Rectal smooth muscle tissue (tissue), 1 donor: ENCODE measurements at regions not wholly inside any gene's neighbourhood (a gene's known extent, or its start where the extent isn't known, plus 50 kb on each side); places are given as distances from the start of the nearest gene placed in this dataset.

Experiments used
- H3K27ac ChIP-seq: one replicate; pipeline ENCODE4 v1.7.0; 2013; ENCODE audit warnings: low read depth, low read length, inconsistent platforms
- H3K27me3 ChIP-seq: one replicate; pipeline ENCODE4 v1.7.0; 2013; ENCODE audit warnings: low read length; ENCODE audit not compliant: control insufficient read depth, insufficient read depth
- H3K36me3 ChIP-seq: one replicate; pipeline ENCODE4 v1.7.0; 2013; ENCODE audit warnings: low read length; ENCODE audit not compliant: control insufficient read depth, insufficient read depth
- H3K4me1 ChIP-seq: one replicate; pipeline ENCODE4 v1.7.0; 2013; ENCODE audit warnings: low read length; ENCODE audit not compliant: control insufficient read depth, insufficient read depth
- H3K4me3 ChIP-seq: one replicate; pipeline ENCODE4 v1.7.0; 2013; ENCODE audit warnings: low read length
- H3K9ac ChIP-seq: one replicate; pipeline ENCODE4 v1.7.0; 2013; ENCODE audit warnings: low read length

DNA sequence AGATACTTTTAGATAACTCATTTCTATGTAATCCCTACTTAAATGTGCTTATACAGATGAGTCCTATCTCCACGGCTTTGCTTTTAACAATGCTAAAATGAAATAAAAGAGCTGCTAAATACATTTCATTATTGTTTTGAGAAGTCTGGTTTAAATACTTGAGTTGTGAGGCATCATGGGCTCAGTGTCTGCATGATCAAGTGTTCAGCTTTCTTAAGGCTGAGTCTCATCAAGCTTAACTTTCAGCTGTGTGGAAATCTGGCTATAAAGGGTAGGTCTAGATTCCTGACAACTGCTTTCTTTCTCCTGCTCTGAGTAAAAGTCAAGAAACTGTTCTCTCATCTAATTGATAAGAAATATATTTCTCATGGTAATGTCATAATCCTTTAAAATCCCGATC, 235.4 kb downstream of the FSCB start:
- H3K27ac ChIP-seq, result no peak overlapping the region
- H3K27me3 ChIP-seq, result no peaks in the 10 kb centered on the region
- no peaks in the 10 kb centered on the region for H3K36me3 ChIP-seq
- no peak overlapping the region for H3K9ac ChIP-seq
- no peaks in the 10 kb centered on the region for H3K4me1 ChIP-seq
- no peak overlapping the region for H3K4me3 ChIP-seq

- no peaks in the 10 kb centered on the region for H3K27me3 ChIP-seq
- H3K36me3 ChIP-seq, result no peaks in the 10 kb centered on the region
- H3K27ac ChIP-seq, result no peak overlapping the region
- H3K9ac ChIP-seq, result no peak overlapping the region
- H3K4me3 ChIP-seq, result no peak overlapping the region
- no peaks in the 10 kb centered on the region for H3K4me1 ChIP-seq
Measured at GRCh38 chr14:44271006-44271405, 236.1 kb downstream of the FSCB start.

- no peak overlapping the region for H3K4me3 ChIP-seq
- H3K36me3 ChIP-seq, result no peaks in the 10 kb centered on the region
- no peaks in the 10 kb centered on the region for H3K27me3 ChIP-seq
- H3K4me1 ChIP-seq, result no peaks in the 10 kb centered on the region
- no peak overlapping the region for H3K27ac ChIP-seq
- H3K9ac ChIP-seq, result no peak overlapping the region
Measured at GRCh38 chr14:44265246-44265645, 241.8 kb downstream of the FSCB start.

- H3K4me1 ChIP-seq, result no peaks in the 10 kb centered on the region
- no peak overlapping the region for H3K4me3 ChIP-seq
- no peak overlapping the region for H3K9ac ChIP-seq
- H3K27ac ChIP-seq, result no peak overlapping the region
- H3K27me3 ChIP-seq, result no peaks in the 10 kb centered on the region
- H3K36me3 ChIP-seq, result no peaks in the 10 kb centered on the region
Measured at GRCh38 chr14:44215660-44216059, 291.4 kb downstream of the FSCB start.

DNA sequence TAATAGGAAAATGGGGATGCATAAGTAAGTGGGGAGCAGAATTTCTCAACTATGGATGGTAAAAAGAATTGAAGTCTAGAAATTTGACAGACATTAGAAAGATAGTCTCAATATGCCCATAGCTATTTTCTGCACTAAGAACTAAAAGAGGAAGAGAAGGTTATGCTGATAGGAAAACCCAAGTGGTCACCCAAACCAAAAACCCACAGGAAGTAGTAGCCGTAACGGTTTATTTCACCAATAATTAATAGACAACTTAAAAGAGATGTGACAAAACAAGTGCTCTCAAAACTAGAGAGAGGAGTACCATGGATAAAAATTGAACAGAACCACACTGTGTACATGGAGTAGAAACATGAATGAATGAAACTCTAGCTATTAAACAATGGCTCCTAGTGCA, 295.4 kb downstream of the FSCB start:
- H3K4me1 ChIP-seq, result no peaks in the 10 kb centered on the region
- no peak overlapping the region for H3K4me3 ChIP-seq

DNA sequence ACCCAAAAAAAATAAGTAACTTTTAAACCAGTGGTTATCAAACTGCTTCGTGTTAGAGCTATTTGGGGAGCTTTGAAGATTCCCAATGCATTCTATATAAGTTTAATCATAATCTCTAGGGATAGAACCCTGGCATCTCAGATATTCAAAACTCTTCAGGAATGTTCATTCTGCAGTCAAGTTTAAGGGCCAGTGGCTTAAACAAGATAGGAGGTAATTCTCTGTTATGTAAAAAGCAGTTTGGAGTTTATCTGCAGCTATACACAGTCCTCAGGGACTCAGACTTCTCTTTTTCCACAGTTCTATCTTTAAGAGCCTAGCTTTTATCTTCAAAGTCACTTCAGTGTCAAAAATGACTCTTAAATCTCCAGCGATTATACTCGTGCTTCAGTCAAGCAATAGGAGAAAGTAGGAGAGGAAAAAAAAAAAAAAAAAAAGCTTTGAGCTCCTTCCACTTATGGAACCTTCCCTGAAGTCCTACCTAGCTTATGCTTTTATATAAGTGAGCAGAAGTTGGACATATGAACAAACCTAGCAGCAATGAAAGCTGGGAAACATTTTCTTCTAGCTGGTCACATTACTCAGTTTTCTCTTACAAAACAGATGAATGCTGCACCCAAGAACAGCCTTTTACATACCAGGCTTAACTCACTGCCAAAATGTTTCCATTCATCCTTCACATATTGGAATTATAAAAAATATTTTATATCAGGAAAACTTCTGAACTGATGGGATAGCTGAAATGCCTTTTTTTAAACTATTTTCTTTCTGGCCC, 302.8 kb downstream of the FSCB start:
- H3K27me3 ChIP-seq, result no peaks in the 10 kb centered on the region
- no peak overlapping the region for H3K4me3 ChIP-seq
- H3K36me3 ChIP-seq, result no peaks in the 10 kb centered on the region
- H3K4me1 ChIP-seq, result no peaks in the 10 kb centered on the region
- H3K27ac ChIP-seq, result no peak overlapping the region
- H3K9ac ChIP-seq, result no peak overlapping the region

More for the DNA sequence above, 295.4 kb downstream of the FSCB start:
- H3K36me3 ChIP-seq, result no peaks in the 10 kb centered on the region
- no peaks in the 10 kb centered on the region for H3K27me3 ChIP-seq
- H3K27ac ChIP-seq, result no peak overlapping the region
- no peak overlapping the region for H3K9ac ChIP-seq

GRCh38 chr14:44180975-44181374, 326.1 kb downstream of the FSCB start:
- H3K4me3 ChIP-seq, result no peak overlapping the region
- H3K27ac ChIP-seq, result no peak overlapping the region
- H3K9ac ChIP-seq, result no peak overlapping the region
- no peaks in the 10 kb centered on the region for H3K27me3 ChIP-seq
- H3K36me3 ChIP-seq, result no peaks in the 10 kb centered on the region
- H3K4me1 ChIP-seq, result no peaks in the 10 kb centered on the region

DNA sequence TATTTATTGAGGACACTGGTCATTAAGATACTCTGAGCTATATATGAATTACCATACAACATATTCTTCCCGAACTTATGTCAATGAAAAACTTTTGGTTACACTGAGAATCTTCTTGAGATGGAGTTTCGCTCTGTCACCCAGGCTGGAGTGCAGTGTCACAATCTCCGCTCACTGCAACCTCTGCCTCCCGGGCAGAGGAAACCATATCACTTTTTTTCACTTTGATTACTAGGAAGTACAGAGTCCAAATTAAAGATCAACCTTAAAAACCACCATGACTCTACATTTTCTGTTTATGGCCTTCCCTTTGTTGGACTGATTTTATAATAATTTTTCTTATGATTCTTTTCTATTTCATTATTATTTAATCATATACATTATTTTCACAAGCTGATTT, 336.5 kb downstream of the FSCB start:
- no peaks in the 10 kb centered on the region for H3K4me1 ChIP-seq
- no peaks in the 10 kb centered on the region for H3K27me3 ChIP-seq
- H3K4me3 ChIP-seq, result no peak overlapping the region
- H3K27ac ChIP-seq, result no peak overlapping the region
- H3K9ac ChIP-seq, result no peak overlapping the region
- H3K36me3 ChIP-seq, result no peaks in the 10 kb centered on the region

DNA sequence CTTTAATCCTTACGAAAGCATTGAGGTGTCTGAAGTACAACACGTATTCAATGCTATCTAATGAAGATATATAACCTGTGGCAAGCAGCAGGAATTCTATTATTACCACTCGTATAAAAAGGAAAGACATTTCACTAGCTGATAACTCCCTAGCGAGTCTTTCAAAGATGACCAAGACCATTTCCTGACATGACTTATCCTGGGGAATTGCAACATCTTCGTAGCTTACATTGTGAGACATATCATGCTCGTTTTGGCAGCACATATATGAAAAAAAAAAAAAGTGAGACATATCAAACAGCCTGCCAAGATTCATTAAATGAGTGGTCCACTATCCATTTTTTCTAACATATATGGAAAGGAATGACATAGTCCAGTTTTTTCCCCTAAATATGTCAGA, 337.0 kb downstream of the FSCB start:
- Histone ChIP-seq H3K4me1 (no peaks in the 10 kb centered on the region), H3K27me3 (no peaks in the 10 kb centered on the region), H3K4me3 (no peak overlapping the region), H3K9ac (no peak overlapping the region), H3K36me3 (no peaks in the 10 kb centered on the region), H3K27ac (no peak overlapping the region)

GRCh38 chr14:44168566-44168965, 338.5 kb downstream of the FSCB start:
- Histone ChIP-seq H3K36me3 (no peaks in the 10 kb centered on the region), H3K27ac (no peak overlapping the region), H3K4me3 (no peak overlapping the region), H3K27me3 (no peaks in the 10 kb centered on the region), H3K4me1 (no peaks in the 10 kb centered on the region), H3K9ac (no peak overlapping the region)

GRCh38 chr14:44166611-44167010, 340.5 kb downstream of the FSCB start:
- Histone ChIP-seq H3K27ac (no peak overlapping the region), H3K36me3 (no peaks in the 10 kb centered on the region), H3K4me1 (no peaks in the 10 kb centered on the region), H3K9ac (no peak overlapping the region), H3K27me3 (no peaks in the 10 kb centered on the region), H3K4me3 (no peak overlapping the region)

DNA sequence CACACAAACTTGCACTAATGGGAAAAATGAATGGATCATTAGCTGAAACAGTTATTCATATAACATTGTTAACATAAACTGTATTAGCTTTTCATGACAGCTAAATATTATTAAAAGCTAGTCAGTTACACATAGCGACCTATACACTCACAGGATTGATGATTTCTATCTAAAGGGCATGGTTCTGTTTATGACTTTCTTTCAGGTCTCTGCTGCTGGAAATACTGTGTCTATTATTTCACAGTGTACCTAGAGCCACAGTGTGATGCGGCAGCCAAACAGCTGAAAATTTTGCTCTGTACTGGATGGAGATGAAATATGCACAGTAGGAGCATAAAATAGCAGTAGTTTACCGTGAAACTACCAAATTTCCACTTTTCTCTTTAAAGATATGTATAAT, 341.1 kb downstream of the FSCB start:
- no peaks in the 10 kb centered on the region for H3K36me3 ChIP-seq
- no peak overlapping the region for H3K9ac ChIP-seq

DNA sequence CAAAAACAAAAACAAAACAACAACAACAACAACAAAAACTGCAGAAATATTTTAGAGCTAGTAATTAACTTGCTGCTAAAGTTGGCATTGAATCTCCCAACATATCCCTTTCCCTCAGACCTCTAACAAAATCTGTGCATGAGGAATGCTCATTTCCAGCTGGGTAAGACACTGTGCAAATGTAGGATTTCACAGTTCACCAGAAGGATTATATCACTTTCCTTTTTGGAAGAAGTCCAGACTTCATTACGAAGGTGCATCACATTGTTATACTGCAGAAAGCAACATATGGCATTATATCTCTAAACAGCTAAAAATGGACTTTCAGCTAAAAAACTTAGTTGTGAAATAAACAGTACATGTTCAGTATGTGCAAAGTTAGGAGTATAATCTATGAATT, 341.8 kb downstream of the FSCB start:
- H3K27me3 ChIP-seq, result no peaks in the 10 kb centered on the region
- H3K27ac ChIP-seq, result no peak overlapping the region
- H3K4me3 ChIP-seq, result no peak overlapping the region
- no peak overlapping the region for H3K9ac ChIP-seq
- H3K36me3 ChIP-seq, result no peaks in the 10 kb centered on the region
- H3K4me1 ChIP-seq, result no peaks in the 10 kb centered on the region

More for the DNA sequence above, 341.1 kb downstream of the FSCB start:
- Histone ChIP-seq H3K27ac (no peak overlapping the region), H3K4me1 (no peaks in the 10 kb centered on the region), H3K4me3 (no peak overlapping the region), H3K27me3 (no peaks in the 10 kb centered on the region)
